ENCODE measurements at regions not wholly inside any gene's neighbourhood (a gene's known extent, or its start where the extent isn't known, plus 50 kb on each side); places are given as distances from the start of the nearest gene placed in this dataset.

- Histone ChIP-seq H3K4me3 (ENCODE audit: extremely low read depth in 1 of 4, insufficient read depth in 2 of 4, low read depth in 3 of 4, low read length in 4 of 4) (no peak overlapping the region), H2AFZ (ENCODE audit: low read length) (no peak overlapping the region), H3K27me3 (replicated peaks in 1 of 4; ENCODE audit: control insufficient read depth in 3 of 4, extremely low read depth in 1 of 4, insufficient read depth in 3 of 4, low read length in 3 of 4) (no peaks in the 10 kb centered on the region; a peak in 1 of 7 replicates), H2BK5ac (ENCODE audit: low read depth, low read length) (no peak overlapping the region), H2BK20ac (ENCODE audit: low read length) (no peak overlapping the region), H3K4me1 (replicated peaks in 1 of 4; ENCODE audit: control insufficient read depth in 3 of 4, insufficient read depth in 4 of 4, low read length in 3 of 4) (no peaks in the 10 kb centered on the region), H4K91ac (replicated peaks; ENCODE audit: insufficient read length, low read length) (no peak overlapping the region), H4K5ac (ENCODE audit: insufficient read length, low read depth, low read length) (no peak overlapping the region), H2AK5ac (ENCODE audit: low read depth, low read length) (no peak overlapping the region), H2BK12ac (ENCODE audit: low read depth, low read length) (no peak overlapping the region), H2BK15ac (ENCODE audit: low read length) (no peak overlapping the region), H3K23ac (ENCODE audit: insufficient read length) (no peak overlapping the region), H3K79me1 (ENCODE audit: low read depth, low read length) (no peaks in the 10 kb centered on the region), H3K14ac (ENCODE audit: insufficient read length) (no peak overlapping the region), H3K27ac (ENCODE audit: low read depth, low read length) (no peak overlapping the region), H3K9me3 (ENCODE audit: insufficient read depth in 2 of 2, low read depth in 1 of 2, low read length in 1 of 2) (no peaks in the 10 kb centered on the region), H3K23me2 (ENCODE audit: low read depth, low read length) (no peaks in the 10 kb centered on the region; the same call in 1 of the 2 replicates), H3K4ac (replicated peaks; ENCODE audit: insufficient read length, low read depth, low read length) (no peak overlapping the region), H3K9ac (replicated peaks in 1 of 4; ENCODE audit: extremely low read depth in 1 of 4, low read depth in 3 of 4, low read length in 3 of 4) (no peak overlapping the region), H2BK120ac (replicated peaks; ENCODE audit: low read depth, low read length) (no peak overlapping the region), H3K79me2 (ENCODE audit: control insufficient read depth in 1 of 2, insufficient read depth in 2 of 2, low read length in 2 of 2) (no peaks in the 10 kb centered on the region), H3K18ac (ENCODE audit: extremely low read depth, low read length) (no peak overlapping the region), H4K20me1 (replicated peaks in 1 of 2; ENCODE audit: control insufficient read depth in 1 of 2, insufficient read depth in 2 of 2, low read length in 2 of 2) (no peaks in the 10 kb centered on the region), H3K36me3 (ENCODE audit: control insufficient read depth in 2 of 4, insufficient read depth in 4 of 4, low read length in 3 of 4) (no peaks in the 10 kb centered on the region), H3K4me2 (ENCODE audit: insufficient read depth in 1 of 2, low read depth in 2 of 2, low read length in 2 of 2) (no peak overlapping the region), H3K56ac (replicated peaks; ENCODE audit: insufficient read length, low read depth, low read length) (no peak overlapping the region), H4K8ac (ENCODE audit: extremely low read depth, insufficient read depth, low read length) (no peak overlapping the region)
- WGBS, 2 experiments (ENCODE audit: extremely low coverage in 1 of 2, insufficient coverage in 1 of 2, insufficient read length in 1 of 2, insufficient replicate concordance in 2 of 2, low coverage in 1 of 2, low lambda C conversion rate in 2 of 2, missing lambda C conversion rate in 1 of 2) = 90% methylated on average over 2 of the region's 2 CpGs; no CpG with 5 or more reads in 1 of the 2 experiments
- no peak for DNase-seq (ENCODE audit: low read depth in 1 of 2, low spot score in 2 of 2)
- POLR2A ChIA-PET (ENCODE audit: partially characterized antibody) = no interaction called here
- FAIRE-seq = no peak
- CTCF ChIA-PET (ENCODE audit: partially characterized antibody) = no interaction called here
- TF ChIP-seq MAFK (IDR thresholded peaks at IDR 0.05; ENCODE audit: low read depth, low read length) (no peak), BCL11A (IDR thresholded peaks at IDR 0.05; ENCODE audit: low read depth in 2 of 2, low read length in 2 of 2) (no peak), SAP30 (IDR thresholded peaks at IDR 0.05; ENCODE audit: insufficient read depth, insufficient replicate concordance, low read length) (no peak)
Observed at GRCh38 chr20:52331655-52332054, 140.1 kb upstream of the ZFP64 start.

Data from H1 (cell line).